Esophagus muscularis mucosa (tissue), 4 donors: ENCODE measurements at regions not wholly inside any gene's neighbourhood (a gene's known extent, or its start where the extent isn't known, plus 50 kb on each side); places are given as distances from the start of the nearest gene placed in this dataset.
"Not testable (repeated sequence)": the region's sequence is repeated elsewhere in the genome, so short reads cannot be mapped to it uniquely, and the experiment has no call there.

Experiments
- DNase-seq: peaks from one replicate; pipeline ENCODE4 v3.0.0-alpha.2; 2017; ENCODE audit errors: extremely low spot score
- H3K27ac ChIP-seq, 4 donors: fragments of 200-600 bp; sonication (generic); replicated peaks in 1 of 4; 1 replicate in 3 of 4; 2 replicates in 1 of 4; pipeline ENCODE4 v1.5.1; 2016 to 2019; ENCODE audit warnings: mild to moderate bottlenecking in 1 of 4
- H3K27me3 ChIP-seq, 4 donors: fragments of 200-600 bp; sonication (generic); one replicate each; pipeline versions ENCODE4 v1.5.1 to v1.6.0; 2016 to 2019
- H3K36me3 ChIP-seq, 4 donors: fragments of 200-600 bp; sonication (generic); one replicate each; pipeline ENCODE4 v1.5.1; 2016 to 2019
- H3K4me1 ChIP-seq, 4 donors: fragments of 200-600 bp; sonication (generic); one replicate each; pipeline ENCODE4 v1.5.1; 2016 to 2019
- H3K4me3 ChIP-seq, 4 donors: fragments of 200-600 bp; sonication (generic); 1 replicate in 2 of 4; 2 replicates in 2 of 4; pipeline ENCODE4 v1.5.1; 2016 to 2019; ENCODE audit warnings: mild to moderate bottlenecking in 4 of 4, moderate library complexity in 1 of 4
- H3K9me3 ChIP-seq, 4 donors: fragments of 200-600 bp; sonication (generic); 1 replicate in 3 of 4; 2 replicates in 1 of 4; pipeline ENCODE4 v1.5.1; 2016 to 2019
- CTCF ChIP-seq, 3 experiments: fragments of 200-600 bp in 2 of 3; fragments of 450-650 bp in 1 of 3; sonication (generic) in 2 of 3; IDR thresholded peaks; one replicate each; pipeline ENCODE4 v1.5.1; 2017 to 2019; ENCODE audit warnings: antibody characterized with exemption in 3 of 3, mild to moderate bottlenecking in 2 of 3, moderate library complexity in 1 of 3
- EP300 ChIP-seq: sonication (generic); formaldehyde crosslinking; IDR thresholded peaks from one replicate; pipeline ENCODE4 v1.6.1; 2017; ENCODE audit warnings: antibody characterized with exemption
- POLR2A ChIP-seq: fragments of 450-650 bp; IDR thresholded peaks from one replicate; pipeline ENCODE4 v1.6.1; 2017; ENCODE audit warnings: antibody characterized with exemption, moderate library complexity, mild to moderate bottlenecking, low read depth
- POLR2AphosphoS5 ChIP-seq, 2 donors: sonication (generic); formaldehyde crosslinking; IDR thresholded peaks; one replicate each; pipeline ENCODE4 v1.6.1; 2017; ENCODE audit warnings: antibody characterized with exemption in 2 of 2
- WGBS: methylation state at CpG from one replicate; pipeline ENCODE4 v1.1.5; 2018; 5-methylcytosine and 5-hydroxymethylcytosine counted together
- intact Hi-C: fragments of 100-400 bp; cut with DNase I; formaldehyde crosslinking; loops from one replicate; pipeline ENCODE4 v1.15.1; 2023

GRCh38 chrX:443536-444210 lies 57.0 kb upstream of the PPP2R3B start:
- H3K27ac ChIP-seq, result no peak overlapping the region
- intact Hi-C loops, result no loop called here
- H3K9me3 ChIP-seq, result no peaks in the 10 kb centered on the region
- no peak for DNase-seq
- 78% methylated on average over 11 of the region's 11 CpGs for WGBS
- TF ChIP-seq EP300, result no peak
- TF ChIP-seq POLR2A, result no peak
- no peak for TF ChIP-seq CTCF (IDR thresholded peaks at IDR 0.05)
- TF ChIP-seq POLR2AphosphoS5 (IDR thresholded peaks at IDR 0.05), result no peak
- H3K36me3 ChIP-seq, result no peaks in the 10 kb centered on the region
- H3K4me3 ChIP-seq, result no peak overlapping the region
- no peaks in the 10 kb centered on the region for H3K4me1 ChIP-seq
- peaks cover 0 to 40% (median under 1%) of the 10 kb centered on the region in 4 donors for H3K27me3 ChIP-seq

DNA sequence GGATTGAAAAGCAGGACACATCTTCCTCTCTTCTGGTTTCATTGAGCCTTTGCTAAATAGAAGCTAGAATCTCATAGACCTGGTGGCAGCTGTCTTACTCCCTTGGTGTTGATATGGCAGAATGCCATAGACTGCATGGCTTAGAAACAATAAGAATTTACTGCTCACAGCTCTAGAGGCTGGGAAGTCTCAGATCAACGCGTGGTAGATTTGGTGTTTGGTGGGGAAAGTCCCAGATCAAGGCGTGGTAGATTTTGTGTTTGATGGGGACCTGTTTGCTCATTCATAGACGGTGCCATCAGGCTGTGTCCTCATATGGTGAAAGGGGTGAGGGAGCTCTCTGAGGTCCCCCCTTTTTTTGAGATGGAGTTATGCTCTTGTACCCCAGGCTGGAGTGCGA lies 57.6 kb upstream of the PPP2R3B start:
- H3K36me3 ChIP-seq, result no peaks in the 10 kb centered on the region
- H3K4me3 ChIP-seq, result no peak overlapping the region
- no peaks in the 10 kb centered on the region for H3K9me3 ChIP-seq
- intact Hi-C loops, result no loop called here
- peaks cover 0 to 38% (median 0%) of the 10 kb centered on the region in 4 donors for H3K27me3 ChIP-seq
- DNase-seq, result no peak
- no peak overlapping the region for H3K27ac ChIP-seq
- no peak for TF ChIP-seq EP300
- no peak for TF ChIP-seq POLR2AphosphoS5 (IDR thresholded peaks at IDR 0.05)
- TF ChIP-seq CTCF (IDR thresholded peaks at IDR 0.05), result no peak
- TF ChIP-seq POLR2A, result no peak
- no peaks in the 10 kb centered on the region for H3K4me1 ChIP-seq
- 89% methylated on average over 5 of the region's 5 CpGs for WGBS

GRCh38 chrX:445727-446126 lies 59.0 kb upstream of the PPP2R3B start:
- Histone ChIP-seq H3K4me3 (no peak overlapping the region), H3K27ac (no peak overlapping the region), H3K9me3 (no peaks in the 10 kb centered on the region), H3K4me1 (no peaks in the 10 kb centered on the region), H3K36me3 (no peaks in the 10 kb centered on the region), H3K27me3 (peaks cover 0 to 39% (median 0%) of the 10 kb centered on the region in 4 donors)
- 41% methylated on average over 8 of the region's 8 CpGs for WGBS
- no peak for DNase-seq
- TF ChIP-seq CTCF (IDR thresholded peaks at IDR 0.05), result no peak
- TF ChIP-seq EP300, result no peak
- no peak for TF ChIP-seq POLR2AphosphoS5 (IDR thresholded peaks at IDR 0.05)
- no peak for TF ChIP-seq POLR2A
- intact Hi-C loops, result no loop called here

- no peaks in the 10 kb centered on the region for H3K36me3 ChIP-seq
- TF ChIP-seq CTCF (IDR thresholded peaks at IDR 0.05), result no peak
- TF ChIP-seq POLR2AphosphoS5 (IDR thresholded peaks at IDR 0.05), result no peak
- no peak for DNase-seq
- no peaks in the 10 kb centered on the region for H3K4me1 ChIP-seq
- H3K9me3 ChIP-seq, result no peaks in the 10 kb centered on the region
- H3K27me3 ChIP-seq, result peaks cover 0 to 39% (median 0%) of the 10 kb centered on the region in 4 donors
- 25% methylated on average over 10 of the region's 10 CpGs for WGBS
- H3K27ac ChIP-seq, result no peak overlapping the region
- H3K4me3 ChIP-seq, result no peak overlapping the region
- intact Hi-C loops, result no loop called here
Observed at GRCh38 chrX:446245-446644, 59.5 kb upstream of the PPP2R3B start.

GRCh38 chrX:447052-447451 lies 60.3 kb upstream of the PPP2R3B start:
- Histone ChIP-seq H3K36me3 (no peaks in the 10 kb centered on the region), H3K4me3 (no peak overlapping the region), H3K27ac (no peak overlapping the region), H3K4me1 (no peaks in the 10 kb centered on the region), H3K27me3 (peaks cover 0 to 39% (median 0%) of the 10 kb centered on the region in 4 donors), H3K9me3 (no peaks in the 10 kb centered on the region)
- no peak for DNase-seq
- intact Hi-C loops, result no loop called here
- WGBS, result 78% methylated on average over 5 of the region's 5 CpGs
- TF ChIP-seq CTCF (IDR thresholded peaks at IDR 0.05) (no peak), POLR2AphosphoS5 (IDR thresholded peaks at IDR 0.05) (no peak), POLR2A (no peak)

DNA sequence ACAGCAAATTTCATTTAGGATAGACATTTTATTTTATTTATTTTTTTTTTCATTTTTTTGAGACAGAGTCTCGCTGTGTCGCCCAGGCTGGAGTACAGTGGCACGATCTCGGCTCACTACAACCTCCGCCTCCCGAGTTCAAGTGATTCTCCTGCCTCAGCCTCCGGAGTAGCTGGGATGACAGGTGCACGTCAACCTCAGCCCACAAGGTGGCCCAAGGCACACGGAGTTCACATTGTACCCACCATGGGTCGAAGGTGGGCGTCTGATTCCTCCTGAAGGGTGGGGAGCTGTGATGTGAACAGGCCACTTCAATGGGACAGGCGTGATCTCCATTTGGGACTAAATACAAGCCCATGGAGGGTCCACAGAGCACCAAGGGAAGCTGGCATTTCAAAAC lies 65.0 kb upstream of the PPP2R3B start:
- peaks cover 0 to 34% (median 0%) of the 10 kb centered on the region in 4 donors for H3K27me3 ChIP-seq
- intact Hi-C loops, result not testable (repeated sequence)

More for the DNA sequence above, 65.0 kb upstream of the PPP2R3B start:
- not testable (repeated sequence) for H3K27ac ChIP-seq, H3K4me1 ChIP-seq, H3K4me3 ChIP-seq, H3K36me3 ChIP-seq, H3K9me3 ChIP-seq, DNase-seq
- WGBS, result 63% methylated on average over 12 of the region's 12 CpGs
